GM18907 (cell line): ENCODE measurements at regions not wholly inside any gene's neighbourhood (a gene's known extent, or its start where the extent isn't known, plus 50 kb on each side); places are given as distances from the start of the nearest gene placed in this dataset.
"Not testable (repeated sequence)": the region's sequence is repeated elsewhere in the genome, so short reads cannot be mapped to it uniquely, and the experiment has no call there.

Source experiments
- ATAC-seq: cut with Tn5 transposase; IDR thresholded peaks from one replicate; pipeline ENCODE4 v1.9.1; 2021; ENCODE audit warnings: mild to moderate bottlenecking, moderate library complexity; ENCODE audit not compliant: unreplicated experiment

- not testable (repeated sequence) for ATAC-seq
Observed at GRCh38 chr1:206403612-206404307, 66.5 kb upstream of the IKBKE start.

GRCh38 chr1:206404309-206405027 is 65.8 kb upstream of the IKBKE start:
- not testable (repeated sequence) for ATAC-seq

GRCh38 chr1:206405282-206405681 is 65.0 kb upstream of the IKBKE start:
- ATAC-seq, result not testable (repeated sequence)

- ATAC-seq, result not testable (repeated sequence)
Observed at GRCh38 chr1:206408371-206409288, 61.6 kb upstream of the IKBKE start.

DNA sequence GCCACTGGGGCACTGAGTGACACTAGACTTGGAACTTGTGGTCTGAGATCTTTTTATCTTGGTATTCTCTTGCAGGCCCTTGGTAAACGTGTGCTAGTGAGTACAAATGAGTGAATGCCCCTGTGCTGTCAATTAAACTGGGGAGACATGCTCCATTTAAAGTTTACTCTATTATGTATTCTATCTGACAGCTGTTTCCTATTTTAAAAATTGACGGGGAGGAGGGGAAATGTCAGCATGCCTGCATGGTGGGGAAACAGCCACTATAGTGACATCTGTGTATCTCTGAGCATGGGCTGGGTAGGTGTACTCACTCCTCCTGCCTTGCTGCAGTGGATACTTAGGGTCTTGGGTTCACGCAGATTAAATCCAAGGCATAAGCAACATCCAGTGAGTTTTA is 59.0 kb upstream of the IKBKE start:
- ATAC-seq, result no peak

DNA sequence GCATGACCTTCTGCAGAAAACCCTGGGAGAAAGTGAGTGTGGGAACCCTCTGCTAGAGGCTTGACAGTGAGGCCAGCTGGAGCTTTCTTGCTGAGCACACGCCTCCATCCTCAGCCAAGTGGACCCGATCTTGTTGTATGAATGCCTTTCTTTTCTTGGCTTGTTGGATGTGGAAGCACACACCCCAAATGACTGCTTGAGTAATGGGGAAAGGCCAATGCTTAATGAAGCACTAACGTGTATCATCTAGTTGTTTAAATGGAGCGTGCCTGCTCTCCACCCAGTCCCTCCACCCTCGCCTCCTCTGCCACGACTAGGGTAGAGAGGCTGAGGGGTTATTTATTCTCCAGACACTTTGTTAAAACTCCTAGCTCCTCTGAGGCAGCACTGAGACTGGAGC is 54.3 kb upstream of the IKBKE start:
- ATAC-seq, result no peak

- no peak for ATAC-seq
Observed at GRCh38 chr1:206417774-206418614, 52.3 kb upstream of the IKBKE start.

- ATAC-seq, result no peak
Observed at GRCh38 chr1:206419250-206419649, 51.0 kb upstream of the IKBKE start.

DNA sequence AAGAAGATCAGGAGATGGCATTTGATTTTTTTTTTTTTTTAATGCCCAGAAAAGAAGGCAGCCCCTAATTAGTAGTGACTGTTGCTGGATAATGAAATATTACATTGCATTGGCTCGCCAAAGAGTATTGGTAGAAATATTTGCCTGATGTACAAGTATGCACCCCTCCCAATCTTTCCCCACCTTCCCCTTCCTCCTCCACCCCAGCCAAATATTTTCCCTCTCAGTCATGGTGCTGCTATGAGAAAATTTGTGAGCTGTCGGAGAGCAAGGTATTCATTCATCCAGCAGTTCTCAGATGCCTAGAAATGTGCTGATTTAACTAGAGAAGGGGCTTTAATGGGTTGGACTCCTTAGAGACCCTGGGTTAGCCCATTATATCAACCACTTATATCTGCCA is 50.5 kb upstream of the IKBKE start:
- no peak for ATAC-seq

DNA sequence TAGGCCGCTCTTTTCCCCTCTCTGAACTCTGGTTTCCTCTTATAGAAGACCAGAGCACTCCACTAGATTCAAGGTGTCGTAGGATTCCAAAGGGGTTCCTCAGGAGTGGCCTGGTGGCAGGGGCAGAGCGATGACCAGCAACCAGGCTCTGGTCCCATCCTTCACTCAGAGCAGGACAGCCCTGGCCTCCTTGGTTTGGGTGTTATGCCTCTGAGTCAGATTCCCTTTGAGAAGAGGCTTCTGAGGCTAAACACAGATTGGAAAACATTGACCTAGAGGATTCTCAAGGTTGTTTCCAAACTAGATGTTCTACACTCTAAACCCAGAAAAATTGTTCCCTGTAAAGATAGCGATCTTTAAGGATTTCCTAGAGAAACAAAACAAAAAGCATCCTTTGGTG is 49.8 kb upstream of the IKBKE start:
- ATAC-seq, result no peak
